Skin epidermis (tissue), 12 donors: ENCODE measurements at regions not wholly inside any gene's neighbourhood (a gene's known extent, or its start where the extent isn't known, plus 50 kb on each side); places are given as distances from the start of the nearest gene placed in this dataset.

Experiments used
- H3K27ac ChIP-seq, 21 experiments: fragments of 200-600 bp; sonication (generic) in 11 of 21; one replicate each; pipeline ENCODE4 v1.5.0; 2020; ENCODE audit warnings: mild to moderate bottlenecking in 3 of 21, inconsistent platforms in 2 of 21, moderate library complexity in 2 of 21
- H3K4me3 ChIP-seq, 7 experiments: fragments of 200-600 bp; sonication (generic) in 2 of 7; one replicate each; pipeline ENCODE4 v1.5.0; 2020; ENCODE audit warnings: inconsistent platforms in 2 of 7, mild to moderate bottlenecking in 2 of 7, moderate library complexity in 1 of 7

- Histone ChIP-seq H3K4me3 (no peak overlapping the region), H3K27ac (no peak overlapping the region)
Observed at GRCh38 chr1:195604287-195604686, 1004.0 kb downstream of the KCNT2 start.

DNA sequence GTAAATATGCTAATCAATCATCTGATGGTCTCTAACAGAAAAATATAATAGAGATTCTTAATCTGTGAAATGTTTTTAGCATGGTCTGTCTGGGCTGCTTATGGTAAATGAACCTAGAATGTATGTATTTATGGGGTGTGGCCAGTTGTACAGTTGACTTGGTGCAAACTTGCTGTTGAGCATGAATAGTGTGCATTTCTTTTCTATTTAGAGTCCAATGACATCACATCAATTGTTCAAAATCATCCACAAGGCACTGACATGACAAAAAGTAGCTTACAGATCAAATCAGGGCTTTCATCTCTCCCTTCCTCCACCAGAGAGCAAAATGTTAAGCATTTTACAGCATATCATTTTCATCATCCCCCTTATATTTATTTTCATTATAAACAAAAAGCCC, 1010.3 kb downstream of the KCNT2 start:
- no peak overlapping the region for H3K27ac ChIP-seq
- no peak overlapping the region for H3K4me3 ChIP-seq

DNA sequence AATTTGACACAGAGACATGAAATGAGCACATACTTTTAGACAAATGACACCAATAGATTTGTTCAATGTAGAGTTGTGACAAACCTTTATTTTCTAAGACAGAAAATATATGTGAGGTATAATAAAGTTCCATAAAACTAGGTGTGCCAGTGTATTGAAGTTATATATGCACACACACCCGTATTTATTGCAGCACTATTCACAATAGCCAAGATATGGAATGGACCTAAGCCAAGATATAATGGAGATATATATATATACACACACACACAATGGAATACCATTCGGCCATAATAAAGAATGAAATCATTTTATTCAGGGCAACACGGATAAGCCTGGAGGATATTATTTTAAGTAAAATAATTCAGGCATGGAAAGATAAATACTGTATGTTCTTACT, 1013.5 kb downstream of the KCNT2 start:
- no peak overlapping the region for H3K4me3 ChIP-seq
- no peak overlapping the region for H3K27ac ChIP-seq

DNA sequence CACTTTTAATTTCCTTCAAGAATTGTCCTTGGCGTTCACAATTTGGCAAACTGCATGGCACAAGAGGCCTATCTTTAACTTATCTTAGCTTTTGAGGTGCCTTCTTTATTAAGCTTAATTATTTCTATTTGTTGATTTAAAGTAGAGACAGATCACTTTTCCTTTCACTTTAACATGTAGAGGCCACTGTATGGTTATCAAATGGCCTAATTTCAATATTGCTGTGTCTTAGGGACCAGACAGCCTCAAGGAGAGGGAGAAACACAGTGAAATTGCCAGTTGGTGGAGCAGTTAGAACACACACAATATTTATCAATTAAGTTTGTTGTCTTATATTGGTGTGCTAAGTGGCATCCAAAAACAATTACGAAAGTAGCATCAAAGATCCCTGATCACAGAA, 1013.9 kb downstream of the KCNT2 start:
- no peak overlapping the region for H3K4me3 ChIP-seq
- H3K27ac ChIP-seq, result no peak overlapping the region

DNA sequence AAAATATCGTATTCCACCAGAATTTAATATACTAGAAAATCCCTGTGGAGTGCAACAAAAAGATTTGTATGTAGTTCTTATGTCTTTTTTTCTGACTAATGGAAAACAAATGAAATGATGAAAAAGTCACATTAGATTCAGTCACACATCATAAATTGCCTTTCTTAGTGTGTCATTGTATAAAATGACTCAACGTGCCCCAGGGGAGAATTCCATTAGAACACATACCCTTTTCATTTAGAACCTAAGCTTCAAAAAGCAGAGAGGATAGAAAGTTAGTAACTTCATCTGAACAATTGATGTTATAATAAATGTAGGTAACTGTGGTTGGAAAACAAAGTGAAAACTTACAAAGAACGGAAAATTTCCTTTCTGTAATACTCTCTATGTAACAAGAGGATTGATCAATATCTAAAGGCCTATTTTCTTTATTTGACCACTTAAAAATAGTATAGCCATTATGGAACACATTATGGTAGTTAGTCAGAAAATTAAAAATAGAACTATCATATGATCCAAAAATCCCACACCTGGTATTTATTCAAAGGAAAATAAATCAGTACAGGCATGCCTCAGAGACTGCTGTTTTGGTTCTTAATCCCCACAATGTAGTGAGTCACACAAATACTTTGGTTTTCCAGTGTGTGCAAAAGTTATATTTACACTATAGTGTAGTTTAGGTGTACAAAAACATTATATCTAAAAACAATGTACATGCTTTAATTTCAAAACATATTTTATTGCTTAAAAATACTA, 1016.1 kb downstream of the KCNT2 start:
- no peak overlapping the region for H3K4me3 ChIP-seq
- H3K27ac ChIP-seq, result peak overlapping the region in 1 of 21 experiments; percentile 6

- H3K4me3 ChIP-seq, result no peak overlapping the region
- no peak overlapping the region for H3K27ac ChIP-seq
Observed at GRCh38 chr1:195590649-195591048, 1017.6 kb downstream of the KCNT2 start.

DNA sequence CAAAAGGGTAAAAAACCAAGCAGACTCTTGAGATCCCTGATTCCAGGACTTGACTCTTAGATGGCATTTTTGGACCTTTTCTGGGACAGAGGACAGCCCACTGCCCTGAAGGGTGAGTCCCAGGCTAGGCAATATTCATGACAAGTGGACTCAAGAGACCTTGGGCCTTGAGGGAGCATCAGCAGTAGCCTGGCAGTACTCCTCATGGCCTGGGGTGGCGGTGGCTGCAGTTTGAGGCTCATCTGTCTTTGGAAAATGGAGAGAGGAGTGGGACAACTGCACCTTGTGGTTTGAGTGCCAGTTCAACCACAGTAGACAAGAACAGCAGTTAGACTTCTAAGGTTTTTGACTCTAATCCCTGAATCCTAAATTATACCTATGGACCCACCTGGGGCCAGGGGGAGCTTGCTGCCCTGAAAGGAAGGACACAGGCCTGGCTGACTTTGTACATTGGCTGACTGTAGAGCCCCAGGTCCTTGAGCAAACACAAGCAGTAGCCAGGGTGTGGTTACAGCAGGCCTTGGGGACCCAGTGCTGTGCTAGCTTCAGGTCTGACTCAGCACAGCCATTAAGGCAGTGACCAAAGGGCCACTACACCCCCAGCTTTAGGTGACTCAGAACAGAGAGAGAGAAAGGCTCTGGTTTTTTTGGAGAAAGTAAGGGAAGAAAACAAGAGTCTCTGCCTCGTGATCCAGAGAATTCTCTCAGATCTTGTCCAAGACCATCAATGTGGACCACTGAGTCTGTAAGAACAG, 1023.2 kb downstream of the KCNT2 start:
- no peak overlapping the region for H3K27ac ChIP-seq
- no peak overlapping the region for H3K4me3 ChIP-seq

DNA sequence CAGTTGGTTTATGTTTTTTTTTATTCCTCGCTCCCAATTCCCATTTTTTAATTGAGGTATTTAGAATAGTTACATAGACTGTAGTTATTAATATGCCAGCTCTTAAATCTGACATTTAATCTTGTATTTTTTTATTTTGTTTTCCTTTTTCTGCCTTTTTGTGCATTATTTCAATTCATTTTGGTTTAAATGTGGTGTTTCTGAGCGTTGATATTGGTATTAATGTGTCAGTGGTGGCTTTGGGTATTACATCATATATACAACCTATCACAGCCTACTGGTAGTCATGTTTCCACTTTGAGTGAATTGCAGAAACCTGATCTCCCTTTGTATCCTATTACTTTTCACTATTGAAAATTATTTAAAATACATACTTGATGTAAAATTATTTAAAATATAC, 1027.3 kb downstream of the KCNT2 start:
- no peak overlapping the region for H3K27ac ChIP-seq
- no peak overlapping the region for H3K4me3 ChIP-seq

GRCh38 chr1:195577748-195578147, 1030.5 kb downstream of the KCNT2 start:
- no peak overlapping the region for H3K4me3 ChIP-seq
- H3K27ac ChIP-seq, result no peak overlapping the region

- H3K4me3 ChIP-seq, result no peak overlapping the region
- no peak overlapping the region for H3K27ac ChIP-seq
Observed at GRCh38 chr1:195576641-195577040, 1031.6 kb downstream of the KCNT2 start.

GRCh38 chr1:195574511-195574910, 1033.7 kb downstream of the KCNT2 start:
- Histone ChIP-seq H3K4me3 (no peak overlapping the region), H3K27ac (no peak overlapping the region)

DNA sequence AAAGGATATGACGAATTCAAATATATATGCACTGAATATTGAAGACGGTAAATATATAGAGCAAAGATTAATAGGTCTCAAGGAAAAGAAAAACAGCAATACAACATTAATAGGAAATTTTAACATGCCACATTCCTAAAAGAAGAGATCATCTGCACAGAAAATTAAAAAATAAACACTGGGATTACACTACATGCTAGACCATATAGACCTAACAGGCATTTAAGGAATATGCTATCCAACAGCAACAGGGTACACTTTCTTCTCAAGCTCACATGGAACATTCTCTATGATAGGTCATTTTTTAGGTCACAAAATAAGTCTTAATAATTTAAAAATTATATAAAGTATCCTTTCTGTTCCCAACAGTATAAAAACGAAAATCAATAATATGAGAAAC, 1038.3 kb downstream of the KCNT2 start:
- H3K4me3 ChIP-seq, result no peak overlapping the region

GRCh38 chr1:195568389-195568788, 1039.9 kb downstream of the KCNT2 start:
- H3K27ac ChIP-seq, result no peak overlapping the region
- no peak overlapping the region for H3K4me3 ChIP-seq

More for the DNA sequence above, 1038.3 kb downstream of the KCNT2 start:
- H3K27ac ChIP-seq, result no peak overlapping the region

DNA sequence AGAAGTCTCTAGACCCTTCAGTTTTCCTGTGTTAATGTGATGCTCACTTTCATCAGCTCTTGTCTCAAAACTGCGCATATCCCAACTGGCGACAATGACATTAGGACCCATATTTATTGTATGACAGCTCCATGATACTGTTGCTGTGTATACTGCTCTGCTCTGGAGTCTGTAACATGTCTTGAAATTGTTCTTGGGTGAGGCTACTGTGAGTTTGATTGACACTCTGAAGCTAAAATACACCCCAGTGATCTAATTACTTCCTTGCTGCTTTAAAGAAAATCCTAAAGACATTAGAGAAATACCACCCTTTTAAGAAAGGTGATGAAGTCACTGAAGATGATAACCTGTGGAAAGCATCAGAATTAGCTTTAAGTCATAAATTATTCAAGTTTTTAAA, 1046.2 kb downstream of the KCNT2 start:
- Histone ChIP-seq H3K4me3 (no peak overlapping the region), H3K27ac (no peak overlapping the region)

GRCh38 chr1:195550071-195550862, 1058.0 kb downstream of the KCNT2 start:
- no peak overlapping the region for H3K4me3 ChIP-seq
- H3K27ac ChIP-seq, result no peak overlapping the region

DNA sequence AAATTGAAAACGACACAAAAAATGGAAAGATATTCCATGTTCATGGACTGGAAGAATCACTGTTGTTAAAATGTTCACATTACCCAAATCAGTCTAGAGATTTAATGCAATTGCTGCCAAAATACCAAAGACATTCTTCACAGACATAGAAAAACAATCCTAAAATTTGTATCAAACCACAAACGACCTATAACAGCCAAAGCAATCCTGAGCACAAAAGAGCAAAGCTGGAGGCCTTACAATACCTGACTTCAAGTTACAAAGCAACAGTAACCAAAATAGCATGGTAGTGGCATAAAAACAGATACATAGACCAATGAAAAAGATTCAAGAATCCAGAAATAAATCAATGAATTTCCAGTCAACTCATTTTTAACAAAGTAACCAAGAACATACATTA, 1077.3 kb downstream of the KCNT2 start:
- no peak overlapping the region for H3K27ac ChIP-seq
- no peak overlapping the region for H3K4me3 ChIP-seq

GRCh38 chr1:195529881-195530280, 1078.4 kb downstream of the KCNT2 start:
- Histone ChIP-seq H3K4me3 (no peak overlapping the region), H3K27ac (no peak overlapping the region)

DNA sequence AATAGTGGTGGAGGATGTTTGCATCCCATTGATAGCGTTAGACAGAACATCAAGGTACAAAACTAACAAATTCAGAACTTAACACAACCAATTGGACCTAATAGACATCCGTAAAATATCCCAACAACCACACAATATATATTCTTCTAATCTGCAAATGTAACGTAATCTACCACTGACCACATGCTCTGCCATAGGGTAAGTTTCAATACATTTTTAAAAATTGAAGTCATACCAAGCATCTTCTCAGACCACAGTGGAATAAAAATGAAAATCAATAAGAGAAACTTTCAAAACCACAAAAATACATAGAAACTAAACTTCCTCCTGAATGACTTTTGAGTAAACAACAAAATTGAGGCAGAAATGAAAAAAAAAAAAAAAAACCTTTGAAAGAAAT, 1087.5 kb downstream of the KCNT2 start:
- no peak overlapping the region for H3K4me3 ChIP-seq
- no peak overlapping the region for H3K27ac ChIP-seq

DNA sequence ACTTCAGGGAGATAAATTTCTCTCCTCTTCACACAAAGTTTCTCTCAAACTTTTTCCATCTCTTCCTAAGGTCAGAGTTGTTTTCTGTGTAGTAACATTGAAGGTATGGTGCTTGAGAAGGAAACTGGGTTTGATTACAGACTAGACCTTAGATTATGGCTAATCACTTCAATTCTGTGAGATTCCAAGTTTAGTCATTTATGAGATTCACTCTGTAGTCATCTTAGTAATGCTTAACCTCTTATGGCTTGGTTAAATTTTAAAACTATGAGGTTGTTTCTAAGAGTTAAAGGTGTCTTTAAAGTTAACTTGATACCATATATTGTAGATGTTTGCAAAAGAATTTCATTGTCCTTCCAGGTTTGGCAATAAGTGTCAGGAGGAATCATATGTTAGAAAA, 1092.2 kb downstream of the KCNT2 start:
- Histone ChIP-seq H3K4me3 (no peak overlapping the region), H3K27ac (no peak overlapping the region)

DNA sequence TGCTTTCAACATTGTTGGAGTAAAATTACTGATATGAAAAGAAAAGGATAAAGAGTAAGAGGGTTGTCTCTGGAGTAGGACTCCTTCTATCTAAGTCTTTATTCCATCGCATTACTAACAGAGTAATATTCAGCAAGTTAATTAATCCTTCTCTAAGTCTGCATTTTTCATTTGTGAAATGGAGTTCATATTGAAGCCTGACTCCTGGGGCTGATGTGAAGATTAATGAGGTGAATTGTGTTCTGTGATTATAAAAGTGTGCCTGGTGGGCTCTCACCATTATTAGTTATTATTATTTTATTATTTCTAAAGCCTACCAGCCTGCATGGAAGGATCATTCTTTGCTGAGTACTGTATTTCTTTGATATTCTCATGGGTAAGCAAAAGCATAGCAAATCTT, 1096.7 kb downstream of the KCNT2 start:
- Histone ChIP-seq H3K27ac (no peak overlapping the region), H3K4me3 (no peak overlapping the region)

DNA sequence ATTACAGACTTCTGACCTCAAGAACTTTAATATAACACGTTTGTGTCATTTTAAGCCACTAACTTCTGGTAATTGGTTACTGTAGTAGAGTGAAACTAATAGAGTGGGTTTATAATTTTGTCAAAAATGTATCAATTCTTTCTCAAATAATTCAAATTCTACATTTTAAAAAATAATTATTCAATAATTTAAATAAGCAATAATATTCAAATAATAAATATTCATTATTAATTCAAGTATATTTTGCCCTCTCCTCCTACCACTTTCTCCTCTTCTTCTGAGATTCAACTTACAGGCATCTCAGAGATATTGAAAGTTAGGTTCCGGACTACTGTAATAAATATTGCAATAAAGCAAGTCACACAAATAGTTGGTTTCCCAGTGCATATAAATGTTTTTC, 1107.1 kb downstream of the KCNT2 start:
- H3K4me3 ChIP-seq, result no peak overlapping the region
- H3K27ac ChIP-seq, result no peak overlapping the region
